GM19395 (cell line): ENCODE measurements at regions not wholly inside any gene's neighbourhood (a gene's known extent, or its start where the extent isn't known, plus 50 kb on each side); places are given as distances from the start of the nearest gene placed in this dataset.

Experiments used
- ATAC-seq: cut with Tn5 transposase; IDR thresholded peaks from one replicate; pipeline ENCODE4 v1.9.1; 2021; ENCODE audit warnings: mild to moderate bottlenecking, moderate library complexity; ENCODE audit not compliant: unreplicated experiment

DNA sequence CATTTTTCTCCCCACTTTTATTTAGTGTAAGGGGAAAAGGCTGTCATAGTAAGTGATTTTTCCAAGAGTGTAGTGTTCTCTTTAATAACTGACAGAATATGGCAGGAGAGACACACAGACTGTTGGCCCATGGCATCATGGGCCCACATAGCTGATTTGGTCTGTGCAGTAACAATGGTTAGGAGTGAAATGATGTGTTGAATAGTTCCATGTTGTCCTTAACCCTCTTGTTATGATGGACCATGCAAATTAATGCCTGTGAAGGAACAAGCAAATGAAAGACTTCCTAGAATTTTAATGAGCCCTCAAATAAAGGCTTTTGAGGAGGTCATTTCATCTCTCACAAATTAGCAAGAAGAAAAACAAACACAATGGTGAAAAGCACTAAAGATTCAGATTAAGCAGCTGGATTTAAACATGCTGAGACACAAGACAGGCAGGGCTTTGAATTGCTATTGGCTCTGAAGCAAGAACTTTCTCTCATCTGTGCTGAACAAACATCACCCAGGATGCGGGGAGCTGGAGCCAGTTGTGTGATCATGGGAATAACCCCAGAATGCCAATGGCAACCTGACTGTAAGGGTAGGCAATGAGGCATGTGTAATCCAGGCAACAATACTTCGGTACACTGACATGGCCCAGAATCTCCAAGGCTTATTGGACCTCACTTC lies 136.7 kb upstream of the VEPH1 start:
- no peak for ATAC-seq

DNA sequence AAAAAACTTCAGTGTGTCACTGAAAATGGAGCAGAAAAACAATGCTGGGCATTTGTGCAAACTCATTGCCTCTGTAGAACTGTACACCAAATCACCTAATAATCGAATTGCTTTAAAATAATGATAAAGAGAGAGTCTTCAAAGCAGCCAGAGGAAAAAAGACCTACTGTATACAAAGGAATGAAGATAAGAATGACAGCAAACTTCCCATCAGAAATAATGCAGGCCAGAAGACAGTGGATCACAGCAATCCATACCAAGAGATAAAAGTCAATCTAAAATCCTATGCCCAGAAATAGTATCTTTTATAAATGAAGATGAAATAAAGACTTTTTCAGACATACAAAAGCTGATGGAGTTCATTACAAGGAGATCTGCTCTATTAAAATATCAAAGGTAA lies 134.7 kb upstream of the VEPH1 start:
- ATAC-seq = no peak

DNA sequence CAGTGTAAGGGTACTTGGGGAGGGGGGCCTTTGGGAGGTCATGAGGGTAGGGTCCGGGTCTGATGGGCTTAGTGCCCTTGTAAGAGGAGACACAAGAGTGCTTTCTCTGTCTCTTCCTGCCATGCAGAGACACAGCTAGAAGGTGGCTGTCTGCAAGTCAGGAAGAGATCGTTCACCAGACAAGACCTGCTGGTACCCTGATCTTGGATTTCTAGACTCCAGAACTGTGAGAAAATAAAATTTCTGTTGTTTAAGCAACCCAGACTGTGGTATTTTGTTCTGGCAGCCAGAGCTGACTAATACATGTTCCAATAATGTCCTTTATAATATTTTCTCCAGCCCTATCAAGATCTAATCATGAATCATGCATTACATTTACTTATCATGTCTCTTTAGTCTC lies 130.0 kb upstream of the VEPH1 start:
- no peak for ATAC-seq

DNA sequence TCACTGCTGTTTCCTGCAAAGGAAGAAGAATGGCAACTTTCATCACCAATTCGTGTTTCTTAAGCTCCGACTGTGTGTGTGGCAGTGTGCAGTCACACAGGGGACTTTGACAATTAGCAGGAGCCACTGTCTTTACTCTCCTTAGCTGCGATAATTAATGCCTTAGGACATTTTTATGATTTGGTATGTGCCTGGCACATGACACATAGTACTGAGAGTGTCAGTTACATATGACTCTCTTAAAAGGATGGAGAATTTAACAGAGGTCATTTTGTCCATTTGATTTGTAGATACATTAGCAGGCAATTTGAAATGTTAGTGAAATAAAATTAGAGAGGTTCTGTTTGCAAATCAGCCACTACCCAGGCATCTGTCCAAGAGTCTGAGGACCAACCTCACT lies 128.9 kb upstream of the VEPH1 start:
- ATAC-seq = no peak

DNA sequence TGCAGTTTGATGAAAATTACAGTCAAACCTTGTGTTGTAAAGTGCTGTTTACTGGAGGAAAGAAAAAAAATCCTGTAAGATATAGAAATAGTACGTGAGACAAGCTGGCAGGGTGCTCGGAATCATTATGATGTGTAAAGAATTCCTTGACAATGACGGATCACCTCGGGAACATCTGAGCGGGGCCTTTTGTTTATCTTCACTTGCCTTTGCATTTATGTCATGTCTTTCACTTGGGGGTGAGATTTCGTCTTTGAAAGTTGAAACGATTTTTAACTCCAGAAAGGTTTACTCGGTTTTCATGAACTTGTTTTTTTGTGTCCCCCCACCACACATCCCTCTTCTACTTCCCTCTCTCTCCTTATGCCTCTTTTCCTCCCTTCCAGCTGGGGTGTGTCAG lies 128.3 kb upstream of the VEPH1 start:
- ATAC-seq = no peak

DNA sequence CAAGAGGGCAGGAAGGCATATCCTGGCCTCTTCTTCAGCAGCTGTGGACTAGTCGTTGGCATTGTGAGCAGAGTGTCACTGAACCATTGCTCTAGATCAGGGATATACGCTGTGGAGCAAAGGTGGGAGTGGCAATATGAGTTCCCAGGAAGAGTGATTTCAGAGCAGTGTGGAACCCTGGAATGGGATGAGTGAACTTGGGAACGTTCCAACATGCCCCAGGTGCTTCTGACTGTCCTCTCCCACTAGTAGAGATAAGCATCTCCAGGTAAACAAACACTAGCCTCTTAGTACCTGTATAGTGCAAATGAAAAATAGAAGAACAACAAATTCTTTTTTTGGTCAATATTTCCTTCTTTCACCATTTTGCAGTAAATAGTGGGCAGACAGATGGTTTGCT lies 123.6 kb upstream of the VEPH1 start:
- no peak for ATAC-seq

DNA sequence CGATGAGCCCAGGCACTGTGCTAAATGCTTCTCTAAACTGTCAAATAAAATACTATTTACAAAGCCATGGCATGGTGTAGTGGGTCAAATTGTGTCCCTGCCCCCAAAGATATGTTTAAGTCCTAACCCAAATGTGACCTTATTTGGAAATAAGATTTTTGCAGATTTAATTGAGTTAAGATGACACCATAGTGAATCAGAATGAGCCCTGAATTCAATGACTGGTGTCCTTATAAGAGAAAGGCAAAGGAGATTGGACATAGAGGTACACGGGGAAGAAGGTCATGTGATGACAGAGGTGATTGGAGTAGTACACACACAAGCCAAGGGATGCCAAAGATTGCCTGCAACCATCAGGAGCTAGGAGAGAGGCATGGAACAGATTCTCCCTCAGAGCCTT lies 121.6 kb upstream of the VEPH1 start:
- no peak for ATAC-seq

DNA sequence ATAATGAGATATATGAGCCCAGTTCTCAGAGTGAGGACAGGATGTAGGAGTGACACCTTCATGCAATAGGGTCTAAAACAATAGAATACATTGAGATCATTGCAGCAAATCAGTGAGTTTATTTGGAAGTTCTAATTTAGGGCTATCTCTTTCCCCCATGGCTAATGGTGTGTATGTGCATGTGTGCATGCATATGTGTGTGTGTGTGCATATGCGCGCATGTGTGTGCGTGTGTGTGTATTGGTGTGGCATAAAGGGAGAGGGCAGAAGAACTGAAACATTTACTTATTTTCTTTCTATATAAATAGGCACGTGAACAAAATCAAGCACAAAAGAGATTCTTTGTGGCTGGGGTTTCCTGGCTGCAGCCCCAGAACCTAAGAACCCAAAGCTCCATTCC lies 115.7 kb upstream of the VEPH1 start:
- no peak for ATAC-seq

DNA sequence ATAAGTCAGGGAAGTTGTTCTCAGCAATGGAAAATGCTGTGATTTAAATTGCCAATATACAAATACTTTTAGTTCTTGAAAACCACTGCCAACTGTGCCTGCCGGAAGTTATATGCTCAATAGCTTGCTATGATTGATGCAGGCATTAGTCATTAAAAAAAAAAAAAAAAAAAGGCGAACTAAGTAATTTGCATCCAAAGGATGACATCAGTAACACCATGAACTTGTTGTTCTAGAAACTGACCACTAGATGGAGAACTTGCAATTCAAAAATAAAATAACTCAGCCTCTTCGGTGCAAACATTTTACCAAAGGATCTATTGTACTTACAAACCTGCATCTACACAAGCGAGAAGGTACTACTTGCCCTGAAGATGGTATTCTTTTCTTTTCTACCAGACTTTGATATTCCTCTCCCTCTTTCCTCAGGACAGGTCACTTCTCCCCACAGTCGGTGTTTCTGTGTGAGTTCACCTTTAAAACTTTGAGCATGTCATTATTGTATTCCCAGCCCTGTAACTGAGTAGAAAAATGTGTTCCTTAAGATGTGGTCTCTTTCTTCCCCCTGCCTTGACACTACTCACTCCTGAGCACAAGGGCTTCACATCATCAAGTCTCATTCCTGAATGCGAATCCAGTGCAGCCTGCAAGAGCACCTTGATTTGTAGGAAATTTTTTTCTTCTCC lies 115.0 kb upstream of the VEPH1 start:
- ATAC-seq = peak; percentile 86

DNA sequence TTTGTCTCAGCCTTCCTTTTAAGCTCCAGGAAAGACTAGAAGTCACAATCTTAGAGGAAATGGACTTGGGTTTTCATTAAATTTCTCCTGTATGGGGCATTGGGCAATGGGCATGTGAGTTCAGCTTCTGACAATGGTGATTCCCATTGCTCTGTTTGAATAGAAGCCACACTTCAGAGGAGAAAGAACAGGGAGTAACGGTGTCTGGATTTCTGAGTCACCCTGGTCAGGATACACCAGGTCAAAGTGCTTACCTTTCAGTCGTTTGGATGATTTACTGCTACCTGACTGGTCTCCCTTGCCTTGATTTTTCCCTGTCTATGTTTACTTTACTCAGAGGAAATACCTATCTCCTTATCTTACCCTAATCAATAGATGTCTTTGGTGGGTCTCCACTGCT lies 111.7 kb upstream of the VEPH1 start:
- no peak for ATAC-seq

DNA sequence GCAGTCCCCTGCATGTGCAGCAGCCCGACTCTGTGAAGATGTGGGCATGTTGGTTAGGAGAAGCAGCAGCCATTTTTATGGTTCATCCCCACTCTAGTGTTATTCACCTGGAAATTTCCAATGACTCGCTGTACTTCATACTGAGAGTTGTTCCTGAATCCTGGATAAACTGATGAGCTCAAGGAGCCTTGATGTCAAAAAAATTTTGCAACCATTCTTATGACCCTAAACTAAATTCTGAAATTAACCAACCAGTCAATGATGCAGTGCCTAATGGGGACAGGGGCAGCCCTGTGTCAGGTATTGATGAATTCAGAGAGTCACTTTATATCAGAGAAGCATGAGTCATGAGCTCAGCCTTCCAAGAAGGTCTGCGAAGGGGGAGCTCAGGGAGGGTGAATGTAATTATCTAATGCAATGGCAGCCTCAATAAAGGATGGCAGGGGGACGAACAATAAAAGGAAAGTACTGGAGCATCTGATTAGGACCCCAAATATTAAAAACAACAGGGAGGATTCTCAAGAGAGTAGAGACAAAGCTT lies 108.4 kb upstream of the VEPH1 start:
- ATAC-seq = no peak

DNA sequence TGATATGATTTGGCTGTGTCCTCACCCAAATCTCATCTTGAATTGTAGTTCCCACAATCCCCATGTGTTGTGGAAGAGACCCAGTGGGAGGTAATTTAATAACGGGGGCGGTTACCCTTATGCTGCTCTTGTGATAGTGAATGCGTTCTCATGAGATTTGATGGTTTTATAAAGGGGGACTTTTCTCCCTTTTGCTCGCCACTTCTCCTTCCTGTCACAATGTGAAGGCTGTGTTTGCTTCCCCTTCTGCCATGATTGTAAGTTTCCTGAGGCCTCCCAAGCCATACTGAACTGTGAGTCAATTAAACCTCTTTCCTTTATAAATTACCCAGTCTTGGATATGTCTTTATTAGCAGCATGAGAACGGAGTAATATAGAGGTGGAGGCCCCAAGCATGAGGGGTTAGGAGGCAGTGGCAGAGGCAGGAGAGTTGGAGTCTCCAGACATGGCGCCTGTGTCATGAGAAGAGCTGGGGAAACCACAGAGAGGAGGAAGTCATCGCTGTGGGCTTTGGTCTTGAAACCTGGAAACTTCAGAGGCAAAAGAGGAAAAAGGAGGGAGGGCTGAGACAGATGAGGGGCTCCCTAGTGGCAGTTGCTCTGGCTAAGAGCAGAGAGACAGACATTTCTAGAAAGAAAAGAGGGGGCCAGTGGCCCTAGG lies 107.8 kb upstream of the VEPH1 start:
- no peak for ATAC-seq

DNA sequence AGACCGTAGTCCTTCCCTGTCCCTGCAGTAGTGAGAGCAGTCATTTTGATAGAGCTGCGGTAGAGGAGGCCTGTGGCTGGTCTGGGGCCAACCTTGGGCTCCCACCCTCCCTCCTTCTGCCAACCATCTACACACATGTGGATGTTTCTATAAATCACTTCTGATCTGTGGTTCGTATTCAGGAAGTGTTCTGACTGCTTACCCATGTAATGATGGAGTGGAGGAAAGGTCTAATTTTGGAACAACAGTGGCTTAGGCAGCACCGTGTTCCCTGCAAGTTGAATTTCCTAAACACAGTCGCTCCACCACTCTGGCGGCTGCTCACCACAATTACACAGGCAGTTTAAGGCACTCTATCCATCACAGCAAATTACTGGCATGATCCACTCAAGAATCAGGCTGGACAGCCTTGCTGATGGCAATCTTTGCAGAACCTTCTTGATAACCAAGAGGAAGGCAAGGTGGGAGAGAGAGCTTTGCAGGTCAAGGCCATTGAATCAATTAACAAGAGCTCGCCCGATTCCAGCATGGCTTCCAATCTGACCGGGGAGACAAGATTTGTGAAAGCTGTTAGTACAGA lies 104.7 kb upstream of the VEPH1 start:
- no peak for ATAC-seq

DNA sequence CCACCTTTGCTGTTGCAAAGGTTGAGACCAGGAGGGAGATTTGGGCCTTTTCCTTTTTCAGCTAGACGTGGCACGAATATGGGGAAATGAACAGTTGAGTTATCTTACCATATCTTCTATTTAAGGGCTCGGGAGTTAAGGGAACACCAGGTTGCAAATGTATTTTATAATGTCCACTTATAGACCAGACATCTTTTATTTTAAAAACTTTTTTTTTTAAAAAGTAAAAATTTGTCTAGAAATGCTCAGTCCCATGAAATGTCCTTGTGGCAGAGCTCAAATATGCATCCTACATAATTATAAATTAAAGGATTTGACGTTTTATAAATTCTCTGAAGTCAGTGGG lies 103.6 kb upstream of the VEPH1 start:
- ATAC-seq = no peak

DNA sequence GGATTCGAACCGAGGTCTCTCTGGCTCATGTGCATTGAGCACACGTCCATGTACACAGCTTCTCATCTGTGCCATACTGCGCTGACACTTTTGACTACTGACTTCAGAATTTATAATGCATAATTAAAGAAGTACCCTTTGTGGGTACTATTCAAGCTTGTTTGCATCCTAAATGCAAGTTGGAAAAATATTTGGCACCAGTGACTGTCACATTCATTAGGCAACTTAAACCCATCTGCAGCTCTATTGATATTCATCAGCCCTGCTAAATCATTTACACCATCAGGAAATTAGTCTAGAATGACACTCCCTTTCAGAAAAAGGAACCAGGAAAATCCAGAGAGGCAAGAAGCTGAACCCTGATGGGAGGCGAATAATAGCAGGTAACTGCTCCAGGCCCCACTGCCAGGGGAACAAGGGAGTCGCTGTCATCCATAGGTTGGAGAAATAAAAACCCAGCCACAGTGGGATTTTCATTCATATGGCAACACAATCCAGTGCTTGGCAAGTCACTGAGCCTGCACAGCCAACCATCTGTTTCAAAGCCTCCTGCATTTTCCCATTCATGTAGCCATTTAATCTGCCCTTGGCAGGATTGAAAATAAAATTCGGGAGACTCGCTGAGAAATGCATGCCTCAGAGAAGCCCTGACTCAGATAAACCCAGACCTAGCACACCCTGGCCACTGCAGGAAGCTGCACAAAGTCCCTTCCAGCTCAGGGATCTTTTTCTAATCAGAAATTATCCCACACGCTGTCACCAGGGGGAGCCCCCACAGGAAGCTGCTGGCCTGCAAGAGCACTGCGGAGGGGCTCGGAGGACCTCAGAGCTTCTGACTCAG lies 103.0 kb upstream of the VEPH1 start:
- ATAC-seq = peak; percentile 95

DNA sequence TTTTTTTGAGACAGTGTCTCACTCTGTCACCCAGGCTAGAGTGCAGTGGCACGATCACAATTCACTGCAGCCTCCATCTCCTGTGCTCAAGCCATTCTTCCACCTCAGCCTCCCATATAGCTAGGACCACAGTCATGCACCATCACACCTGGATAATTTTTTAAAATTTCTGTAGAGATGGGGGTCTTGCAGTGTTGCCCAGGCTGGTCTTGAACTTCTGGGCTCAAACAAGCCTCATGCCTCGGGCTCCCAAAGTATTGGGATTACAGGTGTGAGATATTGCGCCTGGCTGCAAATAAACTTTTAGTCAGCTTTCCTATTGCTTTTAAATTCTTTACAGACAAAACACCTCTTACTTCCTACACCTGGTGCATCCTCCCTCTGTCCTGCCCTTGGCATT lies 102.1 kb upstream of the VEPH1 start:
- ATAC-seq = no peak

DNA sequence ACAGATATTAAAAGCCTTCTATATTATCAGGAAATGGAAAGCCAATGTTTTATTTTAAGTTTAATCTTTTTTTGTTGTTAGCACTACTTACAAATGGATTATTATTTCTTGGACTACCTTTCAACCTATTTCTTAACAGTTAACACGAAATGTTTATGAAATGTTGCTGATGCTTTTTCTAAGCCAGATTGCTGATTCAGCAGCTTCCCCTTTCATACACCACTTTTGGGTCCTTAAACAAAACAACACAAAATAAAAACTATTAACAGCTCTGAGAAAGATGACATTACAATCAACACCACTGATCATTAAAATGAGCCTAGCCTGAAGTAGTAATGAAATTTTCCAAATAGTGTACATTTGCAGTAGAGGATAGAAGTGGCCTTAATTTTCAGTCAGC lies 99.2 kb upstream of the VEPH1 start:
- ATAC-seq = no peak

DNA sequence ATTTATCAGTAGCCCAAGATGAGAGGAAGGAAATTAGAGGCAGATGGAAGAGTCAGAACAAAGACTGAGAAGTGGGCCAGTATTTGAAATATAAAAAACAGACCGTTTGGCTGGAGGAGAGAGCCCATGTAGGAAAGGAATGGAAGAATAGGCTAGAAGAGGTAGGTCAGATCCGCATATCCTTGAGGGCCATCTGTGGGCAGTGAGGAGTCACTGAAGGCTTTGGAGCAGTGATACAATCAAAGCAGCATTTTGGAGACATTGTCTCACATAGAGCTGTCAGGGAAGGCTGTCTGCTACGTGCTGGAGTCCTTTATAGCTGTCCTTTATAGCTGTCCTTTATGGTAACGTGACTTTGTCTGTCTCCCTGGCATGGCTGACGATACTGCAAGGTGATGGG lies 92.0 kb upstream of the VEPH1 start:
- ATAC-seq = no peak

DNA sequence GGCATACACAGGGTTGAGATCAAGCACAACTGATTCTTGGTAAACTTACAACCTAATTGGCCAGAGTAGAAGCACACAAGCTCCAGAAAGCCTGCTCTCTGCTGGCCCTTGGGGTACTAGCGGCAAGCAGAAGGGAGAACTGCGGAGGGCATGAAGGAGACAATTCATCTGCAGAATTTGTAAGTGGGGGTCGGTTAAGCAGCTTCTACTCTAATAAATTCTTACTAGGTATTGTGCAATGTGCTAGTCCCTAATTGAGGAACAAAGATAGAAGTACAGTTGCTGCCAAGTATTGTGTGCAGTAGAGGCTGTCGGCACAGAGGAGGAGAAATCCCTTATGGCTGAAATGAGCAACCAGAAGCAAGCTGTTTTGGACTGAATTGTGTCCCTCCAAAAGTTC lies 91.2 kb upstream of the VEPH1 start:
- no peak for ATAC-seq

DNA sequence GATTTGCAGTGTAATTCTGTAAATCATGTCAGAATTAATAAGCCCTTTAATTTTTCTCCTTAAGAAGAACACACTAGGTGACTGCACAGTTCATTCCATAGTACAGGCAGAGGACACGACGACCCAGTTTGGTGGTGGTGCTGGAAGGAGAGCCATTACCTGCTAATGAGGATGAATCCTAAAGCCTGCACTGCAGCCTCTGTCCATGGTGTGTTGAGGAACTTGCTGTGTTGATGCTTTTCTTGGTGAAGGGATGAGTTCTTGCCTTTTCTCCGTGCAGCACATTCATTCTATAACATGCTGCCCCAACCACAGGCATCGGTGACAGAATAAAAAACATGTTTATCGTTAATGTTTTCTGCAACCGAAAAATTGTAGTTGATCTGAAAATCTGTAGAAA lies 89.6 kb upstream of the VEPH1 start:
- no peak for ATAC-seq

DNA sequence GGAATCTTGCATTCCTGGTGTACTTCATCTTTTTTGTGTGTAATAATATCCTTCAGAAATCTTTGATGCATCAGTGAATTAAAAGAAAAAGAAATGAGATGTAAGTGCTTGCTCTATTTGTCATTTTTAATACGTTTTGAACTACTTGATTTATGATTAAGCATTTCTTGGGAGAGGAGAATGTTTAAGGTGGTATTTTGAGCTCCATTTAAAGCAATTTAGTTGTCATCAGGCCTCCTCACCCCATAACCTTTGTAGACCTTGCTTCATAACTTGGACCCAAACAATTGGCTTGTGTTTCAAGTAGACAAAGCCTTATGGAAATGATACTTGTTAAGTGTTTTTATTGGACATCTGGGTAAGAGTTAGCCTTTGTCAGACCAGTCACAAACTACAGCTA lies 87.1 kb upstream of the VEPH1 start:
- ATAC-seq = no peak
